WTC11 (cell line): ENCODE measurements at regions not wholly inside any gene's neighbourhood (a gene's known extent, or its start where the extent isn't known, plus 50 kb on each side); places are given as distances from the start of the nearest gene placed in this dataset.

Experiments used
- CREB1 ChIP-seq: sonication (generic); formaldehyde crosslinking; IDR thresholded peaks from 2 replicates; pipeline ENCODE4 v1.8.0; 2023; ENCODE audit warnings: mild to moderate bottlenecking, missing genetic modification reagents
- CTCF ChIP-seq: fragments of 200-600 bp; IDR thresholded peaks from 2 replicates; pipeline ENCODE4 v1.8.0; 2022; ENCODE audit warnings: antibody characterized with exemption
- ERG ChIP-seq: fragments of 250-450 bp; sonication (Bioruptor Pico); IDR thresholded peaks from 2 replicates; pipeline ENCODE4 v1.8.0; 2021; ENCODE audit warnings: mild to moderate bottlenecking
- MLX ChIP-seq: sonication (generic); formaldehyde crosslinking; IDR thresholded peaks from 2 replicates; pipeline ENCODE4 v1.8.1; 2023; ENCODE audit warnings: mild to moderate bottlenecking, missing genetic modification reagents, moderate library complexity
- NR1H2 ChIP-seq: sonication (generic); formaldehyde crosslinking; IDR thresholded peaks from 2 replicates; pipeline ENCODE4 v1.9.0; 2021; ENCODE audit warnings: mild to moderate bottlenecking, moderate library complexity, missing genetic modification reagents
- ZBTB43 ChIP-seq: sonication (generic); formaldehyde crosslinking; IDR thresholded peaks from 2 replicates; pipeline ENCODE4 v1.8.1; 2023; ENCODE audit warnings: mild to moderate bottlenecking, missing genetic modification reagents

GRCh38 chr1:199009447-199009846 is 370.6 kb downstream of the PTPRC start:
- TF ChIP-seq CTCF (no peak), NR1H2 (CRISPR knock-in tag) (no peak), ZBTB43 (no peak), ERG (CRISPR knock-in tag) (no peak), MLX (CRISPR knock-in tag) (no peak), CREB1 (CRISPR knock-in tag) (no peak)
